GM12865 (cell line): ENCODE measurements at regions not wholly inside any gene's neighbourhood (a gene's known extent, or its start where the extent isn't known, plus 50 kb on each side); places are given as distances from the start of the nearest gene placed in this dataset.

ENCODE experiments used
- DNase-seq: peaks from one replicate; pipeline ENCODE4 v3.0.0; 2010; ENCODE audit warnings: low read depth
- H3K4me3 ChIP-seq: 2 replicates; pipeline ENCODE4 v1.5.1; 2011; ENCODE audit warnings: mild to moderate bottlenecking, low read depth, low read length, control low read depth
- CTCF ChIP-seq: IDR thresholded peaks from 2 replicates; pipeline ENCODE4 v1.5.1; 2011; ENCODE audit warnings: low read length, control low read depth, low read depth, inconsistent platforms; ENCODE audit not compliant: insufficient read depth; ENCODE audit errors: missing control alignments

GRCh38 chr4:141463678-141464077, 172.7 kb upstream of the IL15 start:
- TF ChIP-seq CTCF = no peak
- H3K4me3 ChIP-seq = no peak overlapping the region
- DNase-seq = no peak

DNA sequence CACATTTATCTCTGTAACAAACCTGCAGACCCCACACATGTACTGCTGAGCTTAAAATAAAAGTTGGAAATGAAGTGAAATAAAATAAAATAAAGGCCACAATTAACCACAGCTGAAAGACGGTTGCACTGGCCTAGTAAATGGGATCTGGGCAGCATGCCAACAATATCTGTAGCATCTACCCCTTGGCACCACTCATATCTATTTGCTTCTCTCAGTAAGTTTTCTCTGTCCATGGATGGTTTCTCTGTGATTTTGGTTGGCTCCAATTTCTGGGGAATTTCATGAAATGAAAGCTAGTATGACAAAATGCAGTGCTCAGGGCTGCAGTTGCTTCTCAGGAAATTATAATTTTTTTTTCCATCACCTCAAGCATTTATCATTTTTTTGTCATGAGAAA, 172.0 kb upstream of the IL15 start:
- DNase-seq = no peak
- no peak for TF ChIP-seq CTCF

GRCh38 chr4:141465171-141465570, 171.2 kb upstream of the IL15 start:
- TF ChIP-seq CTCF = no peak
- no peak for DNase-seq
- H3K4me3 ChIP-seq = no peak overlapping the region

More for the DNA sequence above, 172.0 kb upstream of the IL15 start:
- H3K4me3 ChIP-seq = no peak overlapping the region

DNA sequence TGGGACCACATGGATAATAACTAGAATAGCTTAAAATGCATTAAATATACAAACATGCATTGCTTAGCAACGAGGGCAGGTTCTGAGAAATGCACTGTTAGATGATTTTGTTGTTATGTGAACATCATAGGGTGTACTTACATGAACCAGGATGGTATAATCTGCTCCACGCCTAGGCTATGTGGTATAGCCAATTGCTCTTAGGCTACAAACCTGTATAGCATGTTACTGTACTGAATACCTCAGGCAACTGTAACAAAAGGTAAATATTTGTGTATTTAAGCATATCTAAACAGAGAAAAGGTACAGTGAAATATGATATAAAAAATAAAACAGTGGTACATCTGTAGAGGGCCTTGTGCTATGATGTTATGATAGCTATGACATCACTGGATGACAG, 169.2 kb upstream of the IL15 start:
- no peak for TF ChIP-seq CTCF
- no peak overlapping the region for H3K4me3 ChIP-seq
- no peak for DNase-seq

GRCh38 chr4:141469392-141469791, 167.0 kb upstream of the IL15 start:
- no peak for TF ChIP-seq CTCF
- H3K4me3 ChIP-seq = no peak overlapping the region
- DNase-seq = no peak

DNA sequence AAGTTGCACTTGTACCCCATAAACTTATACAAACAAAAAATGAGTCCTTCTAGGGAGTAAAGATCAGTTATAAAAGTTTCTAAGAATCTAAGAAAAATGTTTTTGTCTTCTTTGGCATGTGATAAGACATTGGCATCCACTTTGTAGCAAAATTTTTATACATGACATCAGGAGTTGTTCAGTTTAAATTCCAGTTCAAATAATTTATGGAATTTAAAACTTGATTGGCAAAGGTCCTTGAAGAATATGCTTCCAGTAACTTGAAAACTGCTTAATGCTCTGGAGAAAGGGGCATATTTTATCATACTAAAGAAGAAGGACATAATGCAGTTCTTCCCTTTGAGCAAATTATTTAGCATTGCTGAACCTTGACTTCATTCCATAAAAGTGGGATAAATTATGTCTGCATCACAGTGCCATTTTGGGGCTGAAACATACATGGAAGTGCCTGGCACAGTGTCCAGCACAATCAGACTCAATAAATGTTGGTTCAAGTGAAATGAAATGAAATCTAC, 163.3 kb upstream of the IL15 start:
- no peak for DNase-seq
- TF ChIP-seq CTCF = no peak
- H3K4me3 ChIP-seq = no peak overlapping the region

DNA sequence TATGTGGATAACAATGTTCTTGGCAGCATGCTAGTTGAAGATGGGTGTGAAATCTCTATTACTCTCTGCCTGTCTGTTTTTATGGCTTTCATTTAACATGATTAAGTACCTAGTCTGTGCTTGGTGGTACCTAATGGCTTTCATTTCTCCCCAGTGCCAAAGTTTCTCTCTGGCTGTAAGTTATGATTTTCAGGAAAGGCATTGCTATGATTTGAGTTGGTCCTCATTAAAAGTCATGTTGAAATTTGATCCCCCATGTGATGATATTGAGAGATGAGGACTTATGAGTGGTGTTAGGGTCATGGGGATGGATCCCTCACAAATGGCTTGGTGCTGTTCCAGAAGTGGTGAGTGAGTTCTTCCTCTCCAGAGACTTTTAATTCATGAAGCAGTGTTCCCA, 162.4 kb upstream of the IL15 start:
- no peak overlapping the region for H3K4me3 ChIP-seq
- DNase-seq = no peak
- TF ChIP-seq CTCF = no peak
